K562 (cell line): ENCODE measurements at regions not wholly inside any gene's neighbourhood (a gene's known extent, or its start where the extent isn't known, plus 50 kb on each side); places are given as distances from the start of the nearest gene placed in this dataset.

Experiments
- ARHGAP35 ChIP-seq: fragments of 450-650 bp; IDR thresholded peaks from 2 replicates; pipeline ENCODE4 v1.6.1; 2018; ENCODE audit not compliant: partially characterized antibody
- CTCF ChIP-seq, 3 experiments: IDR thresholded peaks in 2 of 3; conservative IDR thresholded peaks in 1 of 3; 2 replicates each; pipeline ENCODE4 v1.5.1; 2011 to 2012; ENCODE audit warnings: low read length in 3 of 3, mild to moderate bottlenecking in 3 of 3, control low read depth in 2 of 3, improper control_type of control experiment in 1 of 3, inconsistent platforms in 1 of 3, low read depth in 1 of 3, mixed read lengths in 1 of 3, moderate library complexity in 1 of 3; ENCODE audit not compliant: insufficient read depth in 2 of 3
- ELF4 ChIP-seq: fragments of 450-650 bp; formaldehyde crosslinking; IDR thresholded peaks from 2 replicates; pipeline ENCODE4 v1.4.0; 2022; ENCODE audit warnings: missing genetic modification characterization
- MXI1 ChIP-seq: IDR thresholded peaks from 2 replicates; pipeline ENCODE4 v1.6.1; 2011; ENCODE audit warnings: low read depth, mild to moderate bottlenecking, improper control_type of control experiment, low read length
- PKNOX1 ChIP-seq: fragments of 450-650 bp; IDR thresholded peaks from 2 replicates; pipeline ENCODE4 v1.6.1; 2016
- SMARCC2 ChIP-seq: fragments of 450-650 bp; IDR thresholded peaks from 2 replicates; pipeline ENCODE4 v1.6.1; 2017; ENCODE audit warnings: antibody characterized with exemption, moderate library complexity, mild to moderate bottlenecking, low read depth
- ZNF76 ChIP-seq: fragments of 250-450 bp; sonication (Bioruptor Pico); IDR thresholded peaks from 2 replicates; pipeline ENCODE4 v1.4.0; 2020; ENCODE audit warnings: mild to moderate bottlenecking, moderate library complexity, borderline replicate concordance

DNA sequence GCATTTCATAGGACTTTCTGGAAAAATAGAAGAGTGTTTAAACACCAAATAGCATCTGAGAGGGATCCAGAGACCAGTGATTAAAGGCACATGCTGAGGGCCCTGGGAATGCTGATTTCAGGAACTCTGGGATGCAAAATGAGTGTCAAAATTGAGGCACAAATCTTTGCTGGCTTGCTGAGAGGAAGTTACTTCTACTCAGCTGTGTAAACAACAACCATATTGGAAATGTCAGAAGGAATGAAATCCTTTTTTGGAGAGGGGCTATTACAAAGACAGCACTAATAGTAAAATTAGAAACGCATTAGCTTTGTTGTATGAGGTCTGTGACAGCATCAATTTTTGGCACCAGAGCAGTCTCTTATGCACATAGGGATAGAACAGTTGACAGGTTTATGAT lies 267.8 kb upstream of the RAG2 start:
- no peak for TF ChIP-seq CTCF (IDR thresholded peaks at IDR 0.05 in 2 of 3, conservative IDR thresholded peaks at IDR 0.05 in 1 of 3; ENCODE audit: insufficient read depth in 2 of 3, low read depth in 1 of 3, low read length in 3 of 3)
- TF ChIP-seq MXI1 = no peak
- no peak for TF ChIP-seq PKNOX1
- TF ChIP-seq ARHGAP35 = no peak
- TF ChIP-seq ZNF76 = no peak
- TF ChIP-seq ELF4 (CRISPR knock-in tag) = no peak
- TF ChIP-seq SMARCC2 = no peak
